ENCODE measurements at regions not wholly inside any gene's neighbourhood (a gene's known extent, or its start where the extent isn't known, plus 50 kb on each side); places are given as distances from the start of the nearest gene placed in this dataset.

- no peak for DNase-seq (ENCODE audit: extremely low read depth, low read depth)
- no peak overlapping the region for H3K4me3 ChIP-seq (replicated peaks; ENCODE audit: low read depth, low read length)
- TF ChIP-seq CTCF (IDR thresholded peaks at IDR 0.05; ENCODE audit: low read depth, low read length, missing control alignments), result no peak
These were observed 240.5 kb upstream of the CXXC4 start for GRCh38 chr4:104735174-104735573.

- H3K4me3 ChIP-seq (replicated peaks; ENCODE audit: low read depth, low read length), result no peak overlapping the region
- TF ChIP-seq CTCF (IDR thresholded peaks at IDR 0.05; ENCODE audit: low read depth, low read length, missing control alignments), result no peak
- DNase-seq (ENCODE audit: extremely low read depth, low read depth), result no peak
These were observed 245.5 kb upstream of the CXXC4 start for GRCh38 chr4:104740161-104740560.

- no peak for DNase-seq (ENCODE audit: extremely low read depth, low read depth)
- TF ChIP-seq CTCF (IDR thresholded peaks at IDR 0.05; ENCODE audit: low read depth, low read length, missing control alignments), result no peak
- H3K4me3 ChIP-seq (replicated peaks; ENCODE audit: low read depth, low read length), result no peak overlapping the region
These were observed 248.5 kb upstream of the CXXC4 start for GRCh38 chr4:104743215-104743653.

- DNase-seq (ENCODE audit: extremely low read depth, low read depth), result no peak
- TF ChIP-seq CTCF (IDR thresholded peaks at IDR 0.05; ENCODE audit: low read depth, low read length, missing control alignments), result no peak
- no peak overlapping the region for H3K4me3 ChIP-seq (replicated peaks; ENCODE audit: low read depth, low read length)
These were observed 252.9 kb upstream of the CXXC4 start for GRCh38 chr4:104747635-104748034.

- H3K4me3 ChIP-seq (replicated peaks; ENCODE audit: low read depth, low read length), result no peak overlapping the region
- DNase-seq (ENCODE audit: extremely low read depth, low read depth), result no peak
- TF ChIP-seq CTCF (IDR thresholded peaks at IDR 0.05; ENCODE audit: low read depth, low read length, missing control alignments), result no peak
These were observed 254.4 kb upstream of the CXXC4 start for GRCh38 chr4:104749062-104749461.

GRCh38 chr4:104750008-104750407, 255.3 kb upstream of the CXXC4 start:
- no peak for DNase-seq (ENCODE audit: extremely low read depth, low read depth)
- no peak for TF ChIP-seq CTCF (IDR thresholded peaks at IDR 0.05; ENCODE audit: low read depth, low read length, missing control alignments)
- no peak overlapping the region for H3K4me3 ChIP-seq (replicated peaks; ENCODE audit: low read depth, low read length)

GRCh38 chr4:104751468-104751867, 256.8 kb upstream of the CXXC4 start:
- no peak for DNase-seq (ENCODE audit: extremely low read depth, low read depth)
- no peak for TF ChIP-seq CTCF (IDR thresholded peaks at IDR 0.05; ENCODE audit: low read depth, low read length, missing control alignments)
- H3K4me3 ChIP-seq (replicated peaks; ENCODE audit: low read depth, low read length), result no peak overlapping the region
